ENCODE measurements at regions not wholly inside any gene's neighbourhood (a gene's known extent, or its start where the extent isn't known, plus 50 kb on each side); places are given as distances from the start of the nearest gene placed in this dataset.

- Histone ChIP-seq H3K27me3 (ENCODE audit: control insufficient read depth in 1 of 2, insufficient read depth in 2 of 2, low read length in 2 of 2) (no peaks in the 10 kb centered on the region), H3K4me2 (ENCODE audit: low read depth, low read length) (no peak overlapping the region), H3K79me2 (ENCODE audit: insufficient read depth, low read length) (no peaks in the 10 kb centered on the region), H3K27ac (ENCODE audit: extremely low read length, insufficient read depth, low read length) (no peak overlapping the region), H3K9ac (ENCODE audit: insufficient read depth, low read depth, low read length) (no peak overlapping the region), H2AFZ (ENCODE audit: low read length) (no peak overlapping the region), H3K9me3 (ENCODE audit: low read length) (no peaks in the 10 kb centered on the region), H3K4me3 (replicated peaks in 1 of 3; ENCODE audit: insufficient read depth in 1 of 3, low read depth in 2 of 3, low read length in 3 of 3) (no peak overlapping the region), H3K36me3 (replicated peaks in 1 of 2; ENCODE audit: control insufficient read depth in 1 of 2, insufficient read depth in 2 of 2, low read length in 2 of 2) (no peaks in the 10 kb centered on the region), H3K4me1 (ENCODE audit: insufficient read depth, low read length) (no peaks in the 10 kb centered on the region), H4K20me1 (ENCODE audit: insufficient read depth, low read length) (no peaks in the 10 kb centered on the region)
- ChIA-PET CTCF (ENCODE audit: low intra/inter-chr PET ratio, low total read pairs) (no interaction called here), POLR2A (no interaction called here)
- BruUV-seq (replicated peaks) = no TSS peak
- WGBS (ENCODE audit: low lambda C conversion rate) = 55% methylated on average over 2 of the region's 2 CpGs
- ATAC-seq (no peak), DNase-seq (ENCODE audit: low spot score) (no peak), FAIRE-seq (no peak)
- in situ Hi-C loops (cut with HindIII; ENCODE audit: extremely low pct_ligation_motif_present, low pct_unique_long_range_greater_than_20kb) (no loop called here), intact Hi-C loops (cut with micrococcal nuclease; ENCODE audit: unreplicated experiment) (no loop called here)
- TF ChIP-seq AGO2 (optimal IDR thresholded peaks at IDR 0.05; ENCODE audit: low read depth, low read length) (no peak), NFIB (CRISPR knock-in tag; IDR thresholded peaks at IDR 0.05; ENCODE audit: borderline replicate concordance) (no peak), ATF6 (CRISPR knock-in tag; conservative IDR thresholded peaks at IDR 0.05) (no peak)
Observed at GRCh38 chr2:204240961-204241360, 304.3 kb upstream of the PARD3B start.

- FAIRE-seq = no peak
- in situ Hi-C loops (cut with HindIII; ENCODE audit: extremely low pct_ligation_motif_present, low pct_unique_long_range_greater_than_20kb) = no loop called here
- TF ChIP-seq E2F2 (CRISPR knock-in tag; IDR thresholded peaks at IDR 0.05; ENCODE audit: borderline replicate concordance) (no peak), ZNF121 (CRISPR knock-in tag; IDR thresholded peaks at IDR 0.05) (no peak), SP4 (CRISPR knock-in tag; IDR thresholded peaks at IDR 0.05) (no peak), HMGXB4 (CRISPR knock-in tag; IDR thresholded peaks at IDR 0.05; ENCODE audit: borderline replicate concordance in 1 of 2, low read depth in 1 of 2) (no peak), HNF4G (IDR thresholded peaks at IDR 0.05; ENCODE audit: borderline replicate concordance, low read depth, low read length) (no peak), HNF4G (CRISPR knock-in tag; IDR thresholded peaks at IDR 0.05; ENCODE audit: borderline replicate concordance, low read depth) (no peak), TRIM24 (CRISPR knock-in tag; IDR thresholded peaks at IDR 0.05) (no peak), ZFP1 (CRISPR knock-in tag; IDR thresholded peaks at IDR 0.05) (no peak)
Observed at GRCh38 chr2:204249437-204249836, 295.8 kb upstream of the PARD3B start.

More at GRCh38 chr2:204249437-204249836, 295.8 kb upstream of the PARD3B start:
- Histone ChIP-seq H3K4me3 (replicated peaks in 1 of 3; ENCODE audit: insufficient read depth in 1 of 3, low read depth in 2 of 3, low read length in 3 of 3) (no peak overlapping the region), H3K4me2 (ENCODE audit: low read depth, low read length) (no peak overlapping the region), H3K9ac (ENCODE audit: insufficient read depth, low read depth, low read length) (no peak overlapping the region), H4K20me1 (ENCODE audit: insufficient read depth, low read length) (no peaks in the 10 kb centered on the region), H3K36me3 (replicated peaks in 1 of 2; ENCODE audit: control insufficient read depth in 1 of 2, insufficient read depth in 2 of 2, low read length in 2 of 2) (no peaks in the 10 kb centered on the region), H3K27me3 (ENCODE audit: control insufficient read depth in 1 of 2, insufficient read depth in 2 of 2, low read length in 2 of 2) (no peaks in the 10 kb centered on the region), H2AFZ (ENCODE audit: low read length) (no peak overlapping the region), H3K79me2 (ENCODE audit: insufficient read depth, low read length) (no peaks in the 10 kb centered on the region), H3K9me3 (ENCODE audit: low read length) (no peaks in the 10 kb centered on the region), H3K4me1 (ENCODE audit: insufficient read depth, low read length) (no peaks in the 10 kb centered on the region), H3K27ac (ENCODE audit: extremely low read length, insufficient read depth, low read length) (no peak overlapping the region)
- CTCF ChIA-PET (ENCODE audit: low intra/inter-chr PET ratio, low total read pairs) = no interaction called here
- POLR2A ChIA-PET = no interaction called here
- no TSS peak for BruUV-seq (replicated peaks)
- WGBS (ENCODE audit: low lambda C conversion rate) = 21% methylated on average over 3 of the region's 3 CpGs
- ATAC-seq = no peak
- no peak for DNase-seq (ENCODE audit: low spot score)
- intact Hi-C loops (cut with micrococcal nuclease; ENCODE audit: unreplicated experiment) = no loop called here
